ENCODE measurements at regions not wholly inside any gene's neighbourhood (a gene's known extent, or its start where the extent isn't known, plus 50 kb on each side); places are given as distances from the start of the nearest gene placed in this dataset.
"Not testable (repeated sequence)": the region's sequence is repeated elsewhere in the genome, so short reads cannot be mapped to it uniquely, and the experiment has no call there.

DNA sequence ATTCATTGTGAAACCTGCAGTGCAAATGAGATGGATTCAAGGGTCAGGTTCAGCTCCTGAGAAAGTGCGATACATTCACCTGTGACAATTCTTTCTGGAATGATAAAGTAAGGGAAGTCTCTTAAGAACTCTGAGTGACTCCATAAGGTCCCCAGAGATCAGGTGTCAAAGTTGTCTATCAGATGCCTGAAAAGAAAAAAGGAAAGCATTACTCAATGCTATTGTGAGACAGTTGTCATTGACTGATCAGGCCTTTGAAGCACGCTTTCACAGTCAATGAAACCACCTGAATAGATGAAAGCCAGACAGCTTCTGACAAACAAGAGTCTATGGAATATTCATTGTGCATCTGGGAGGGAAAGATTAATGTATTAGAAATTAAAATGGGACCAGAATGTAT, 252.7 kb upstream of the GALNT5 start:
- TF ChIP-seq POLR2A (IDR thresholded peaks at IDR 0.05; ENCODE audit: low read length) (no peak), GATA1 (IDR thresholded peaks at IDR 0.05; ENCODE audit: low read depth, low read length) (no peak)
- DNase-seq, result no peak

DNA sequence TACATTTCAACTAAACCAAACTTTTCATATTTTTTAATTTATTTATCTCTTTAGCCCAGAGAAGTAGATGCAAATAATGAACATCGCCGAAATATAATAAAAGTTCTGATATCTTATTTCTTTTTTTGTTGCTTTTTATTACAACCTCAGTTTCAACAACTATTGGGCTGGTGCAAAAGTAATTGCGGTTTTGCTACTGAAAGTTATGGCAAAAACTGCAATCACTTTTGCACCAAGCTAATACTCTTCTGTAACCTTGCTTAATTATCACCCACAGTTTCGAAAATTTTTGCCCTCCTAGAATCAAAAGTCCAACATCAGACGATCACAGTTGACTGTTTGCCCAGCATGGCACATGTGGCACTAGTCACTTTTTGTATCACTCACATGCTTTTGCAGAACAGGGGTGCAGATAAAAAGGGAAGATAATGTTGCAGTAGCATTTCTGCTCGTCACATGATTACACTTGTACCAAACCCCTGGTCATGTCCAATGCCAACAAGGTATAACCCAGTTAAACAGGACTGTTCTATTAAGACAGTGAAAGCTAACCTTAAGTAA, 242.4 kb upstream of the GALNT5 start:
- TF ChIP-seq GATA1 (IDR thresholded peaks at IDR 0.05; ENCODE audit: low read depth, low read length) (no peak), POLR2A (IDR thresholded peaks at IDR 0.05; ENCODE audit: low read length) (no peak)
- no peak for DNase-seq

DNA sequence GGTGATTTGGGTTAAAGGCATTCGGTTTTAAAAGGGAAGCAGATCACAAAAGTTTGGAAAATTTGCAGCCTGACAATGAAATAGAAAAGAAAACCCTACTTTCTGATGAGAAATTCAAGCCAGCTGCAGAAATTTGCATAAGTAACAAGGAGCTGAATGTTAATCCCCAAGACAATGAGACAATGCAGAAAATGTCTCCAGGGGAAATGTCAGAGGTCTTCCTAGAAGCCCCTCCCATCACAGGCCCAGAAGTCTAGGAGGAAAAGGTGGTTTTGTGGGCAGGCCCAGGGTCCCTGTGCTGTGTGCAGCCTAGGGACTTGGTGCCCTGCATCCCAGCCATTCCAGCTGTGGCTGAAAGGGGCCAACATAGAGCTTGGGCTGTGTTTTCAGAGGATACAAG, 234.2 kb upstream of the GALNT5 start:
- not testable (repeated sequence) for DNase-seq

DNA sequence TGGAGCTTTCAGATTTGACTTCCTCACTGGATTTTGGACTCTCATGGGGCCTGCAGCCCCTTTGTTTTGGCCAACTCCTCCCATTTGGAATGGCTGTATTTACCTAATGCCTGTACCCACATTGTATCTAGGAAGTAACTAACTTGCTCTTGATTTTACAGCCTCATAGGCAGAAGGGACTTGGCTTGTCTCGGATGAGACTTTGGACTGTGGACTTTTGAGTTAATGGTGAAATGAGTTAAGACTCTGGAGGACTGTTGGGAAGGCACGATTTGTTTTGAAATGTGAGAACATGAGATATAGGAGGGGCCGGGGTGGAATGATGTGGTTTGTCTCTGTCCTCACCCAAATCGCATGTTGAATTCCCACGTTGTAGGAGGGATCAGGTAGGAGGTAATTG, 233.4 kb upstream of the GALNT5 start:
- DNase-seq, result no peak
- TF ChIP-seq POLR2A (IDR thresholded peaks at IDR 0.05; ENCODE audit: low read length) (no peak), GATA1 (IDR thresholded peaks at IDR 0.05; ENCODE audit: low read depth, low read length) (no peak)

DNA sequence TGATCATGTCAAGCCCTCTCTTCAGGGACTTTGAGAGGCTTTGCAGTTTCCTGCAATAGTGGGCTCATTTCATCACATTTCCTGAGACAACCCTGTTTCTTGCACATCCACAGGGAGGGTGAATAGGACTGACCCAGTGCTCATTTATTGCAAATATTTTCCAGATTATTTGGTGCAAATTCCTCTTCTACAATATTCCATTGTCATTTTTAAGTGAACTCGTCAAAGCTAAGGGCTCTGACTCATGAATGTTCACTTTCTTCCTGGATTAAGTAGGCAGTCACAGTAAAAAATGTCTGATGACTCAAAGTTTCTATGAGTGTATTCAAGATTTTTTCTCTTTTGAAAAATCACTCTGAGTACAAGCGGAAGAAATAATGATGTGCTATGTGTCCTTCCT, 225.5 kb upstream of the GALNT5 start:
- TF ChIP-seq POLR2A (IDR thresholded peaks at IDR 0.05; ENCODE audit: low read length) (no peak), GATA1 (IDR thresholded peaks at IDR 0.05; ENCODE audit: low read depth, low read length) (no peak)
- no peak for DNase-seq

DNA sequence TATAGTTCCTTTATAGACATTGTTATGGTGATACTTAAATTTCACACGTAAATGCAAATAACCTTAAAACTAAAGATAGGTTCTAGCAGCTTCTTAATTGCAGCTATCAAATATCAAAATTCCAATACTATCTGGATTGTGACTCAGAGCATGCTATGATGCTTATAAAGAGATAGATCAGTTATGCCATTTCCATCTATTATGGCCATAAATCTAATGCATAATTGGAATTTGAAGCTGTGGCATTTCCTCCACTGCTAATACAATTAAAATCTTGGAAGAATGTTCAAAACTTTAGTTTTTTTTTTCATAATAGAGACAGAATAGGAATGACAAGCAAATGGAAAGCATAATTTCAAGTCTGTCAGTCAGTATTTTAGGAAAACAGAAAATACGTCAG, 220.8 kb upstream of the GALNT5 start:
- TF ChIP-seq POLR2A (IDR thresholded peaks at IDR 0.05; ENCODE audit: low read length), result no peak
- no peak for TF ChIP-seq GATA1 (IDR thresholded peaks at IDR 0.05; ENCODE audit: low read depth, low read length)
- no peak for DNase-seq

DNA sequence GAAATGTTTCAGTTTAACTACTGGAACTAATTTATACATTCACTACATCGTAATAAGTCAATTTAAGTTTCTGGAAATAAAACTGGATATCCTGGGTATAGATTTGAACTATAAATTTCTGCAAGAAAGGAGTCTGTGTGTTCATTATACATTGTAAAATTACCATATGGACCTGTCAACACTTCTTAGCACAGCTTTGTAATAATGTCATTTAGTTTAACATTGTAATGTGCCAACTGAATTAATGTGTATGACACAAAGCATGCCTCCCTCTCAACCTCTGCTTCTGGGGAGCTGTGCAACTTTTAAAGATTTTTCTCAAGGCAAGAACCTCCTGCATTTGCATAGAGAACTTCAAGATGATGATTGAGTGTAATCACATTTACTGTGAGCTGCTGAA, 213.7 kb upstream of the GALNT5 start:
- no peak for TF ChIP-seq POLR2A (IDR thresholded peaks at IDR 0.05; ENCODE audit: low read length)
- TF ChIP-seq GATA1 (IDR thresholded peaks at IDR 0.05; ENCODE audit: low read depth, low read length), result no peak
- DNase-seq, result no peak

DNA sequence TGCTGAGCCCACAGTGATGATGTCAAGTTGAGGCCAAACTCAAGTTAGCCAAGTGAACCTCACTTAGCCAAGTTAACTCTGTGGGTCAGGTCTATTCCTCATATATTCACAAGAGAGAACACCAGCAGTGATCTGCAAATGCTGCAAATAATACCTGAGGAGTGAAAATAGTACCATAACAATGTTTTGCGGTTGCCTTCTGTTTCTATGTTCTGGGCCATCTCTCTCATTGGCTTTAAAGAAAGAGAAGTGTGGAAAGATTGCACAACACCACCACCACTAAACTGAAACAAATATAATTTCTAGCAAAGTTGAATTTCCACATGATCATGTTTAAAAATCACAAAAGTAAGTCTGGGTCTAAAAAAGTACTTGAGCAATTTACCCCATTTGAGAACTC, 211.1 kb upstream of the GALNT5 start:
- no peak for TF ChIP-seq GATA1 (IDR thresholded peaks at IDR 0.05; ENCODE audit: low read depth, low read length)
- no peak for TF ChIP-seq POLR2A (IDR thresholded peaks at IDR 0.05; ENCODE audit: low read length)
- DNase-seq, result no peak

DNA sequence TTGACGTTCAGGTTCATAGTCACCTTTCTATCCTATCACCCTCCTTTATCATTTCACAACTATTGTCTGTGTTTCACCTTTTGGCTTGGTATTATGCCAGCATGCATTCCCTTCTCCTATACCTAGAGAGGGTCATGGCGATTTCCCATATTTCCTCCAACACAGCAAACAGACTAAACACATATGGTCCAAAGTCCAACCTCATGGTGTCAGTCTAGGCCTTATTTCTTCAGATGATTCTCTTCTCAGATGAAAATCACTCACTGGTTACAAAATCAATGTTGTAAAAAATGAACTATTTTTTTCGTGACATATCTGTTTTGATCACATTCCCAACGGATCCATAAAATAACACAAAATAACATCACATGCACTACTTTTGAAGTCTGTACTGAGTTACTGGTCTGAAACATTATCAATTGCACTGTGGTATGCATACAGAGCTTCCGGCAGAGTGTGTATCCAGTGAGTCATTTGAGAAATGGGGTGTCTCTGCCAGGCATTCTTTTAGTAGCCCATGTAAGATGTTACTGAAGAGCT, 204.8 kb upstream of the GALNT5 start:
- no peak for DNase-seq
- no peak for TF ChIP-seq POLR2A (IDR thresholded peaks at IDR 0.05; ENCODE audit: low read length)
- no peak for TF ChIP-seq GATA1 (IDR thresholded peaks at IDR 0.05; ENCODE audit: low read depth, low read length)

DNA sequence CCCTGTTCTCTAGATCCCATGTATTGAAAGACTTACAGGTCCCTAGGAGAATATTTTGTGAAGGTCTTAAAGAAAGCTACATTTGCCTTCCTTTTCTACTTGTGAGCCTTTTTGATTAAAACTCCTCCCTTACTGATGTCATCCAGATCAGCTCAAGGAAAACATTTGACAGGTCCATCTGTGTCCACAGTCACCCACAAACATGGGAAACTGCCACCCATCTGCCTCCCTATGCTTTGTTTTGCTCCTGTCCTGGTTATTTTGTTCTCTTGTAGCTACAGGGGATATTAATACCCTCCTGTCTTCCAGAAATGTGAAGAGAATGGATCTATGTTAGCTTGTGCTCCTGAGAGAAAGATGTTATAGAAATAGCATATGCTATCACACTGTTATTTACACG, 203.6 kb upstream of the GALNT5 start:
- no peak for DNase-seq
- no peak for TF ChIP-seq GATA1 (IDR thresholded peaks at IDR 0.05; ENCODE audit: low read depth, low read length)
- no peak for TF ChIP-seq POLR2A (IDR thresholded peaks at IDR 0.05; ENCODE audit: low read length)

DNA sequence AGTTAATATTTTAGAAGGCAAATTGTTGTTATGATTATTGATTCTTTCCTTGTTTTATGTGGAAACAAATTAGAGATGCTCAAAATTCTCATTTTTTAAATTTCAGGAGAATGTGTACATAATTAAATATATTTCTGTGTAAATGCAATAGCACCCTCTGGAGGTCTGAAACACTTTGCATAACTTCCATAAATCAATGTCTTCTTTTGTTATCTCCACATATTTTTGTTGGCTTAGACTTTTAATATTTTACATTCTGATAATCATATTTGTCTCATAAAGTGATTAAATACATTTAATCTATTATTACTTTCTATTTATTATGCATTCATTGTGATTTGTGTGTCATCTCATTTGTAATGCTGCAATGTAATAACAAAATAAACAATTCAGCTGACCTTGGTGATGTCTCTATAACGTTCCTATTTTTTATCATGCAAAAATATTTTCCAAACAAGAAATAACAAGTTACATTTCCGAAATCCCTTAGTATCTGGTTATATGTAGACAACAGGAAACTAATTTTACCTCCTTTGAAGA, 201.8 kb upstream of the GALNT5 start:
- peak; percentile 2 to 27 for DNase-seq
- TF ChIP-seq GATA1 (IDR thresholded peaks at IDR 0.05; ENCODE audit: low read depth, low read length), result no peak
- no peak for TF ChIP-seq POLR2A (IDR thresholded peaks at IDR 0.05; ENCODE audit: low read length)

DNA sequence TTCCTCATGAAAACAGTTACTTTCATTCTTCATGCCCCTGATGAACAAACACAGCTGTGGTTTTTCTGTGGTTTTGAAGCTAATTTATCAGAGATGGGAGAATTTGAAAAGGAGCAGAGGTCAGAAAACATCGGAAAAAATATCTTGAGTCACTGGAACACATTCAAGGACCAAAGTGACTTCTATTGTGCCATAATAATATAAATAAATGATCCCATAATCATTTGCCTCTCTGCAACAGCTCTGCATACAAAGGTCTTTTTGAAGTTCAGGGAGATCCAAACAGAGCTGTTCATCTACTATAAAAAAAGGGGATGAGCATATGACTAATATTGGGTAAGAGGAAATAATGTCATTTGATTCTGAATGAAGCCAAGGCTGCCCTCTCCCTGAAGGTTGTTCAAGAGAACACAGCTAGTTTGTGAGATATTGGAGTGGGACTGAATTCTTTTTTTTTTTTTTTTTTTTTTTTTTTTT, 201.3 kb upstream of the GALNT5 start:
- DNase-seq, result no peak
- no peak for TF ChIP-seq POLR2A (IDR thresholded peaks at IDR 0.05; ENCODE audit: low read length)

DNA sequence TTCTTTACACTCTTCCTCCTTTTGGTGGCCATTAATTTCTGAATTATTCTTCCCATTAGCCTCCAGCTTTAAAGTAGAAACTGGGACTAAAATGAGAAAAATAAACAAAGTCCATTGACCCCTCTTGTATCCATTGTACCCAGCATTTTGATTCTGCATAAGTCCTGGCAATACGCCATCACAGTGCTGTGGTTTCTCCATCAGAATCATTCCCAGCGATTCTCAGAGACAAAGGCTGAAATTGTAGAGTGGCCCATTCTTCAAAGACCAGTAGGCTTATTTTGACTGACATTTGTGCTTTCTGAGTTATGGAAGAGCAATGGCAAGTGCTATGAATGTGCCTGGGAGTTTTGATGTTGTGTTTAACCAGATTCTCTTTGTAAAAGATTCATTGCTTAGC, 199.3 kb upstream of the GALNT5 start:
- DNase-seq, result no peak
- TF ChIP-seq POLR2A (IDR thresholded peaks at IDR 0.05; ENCODE audit: low read length) (no peak), GATA1 (IDR thresholded peaks at IDR 0.05; ENCODE audit: low read depth, low read length) (no peak)

DNA sequence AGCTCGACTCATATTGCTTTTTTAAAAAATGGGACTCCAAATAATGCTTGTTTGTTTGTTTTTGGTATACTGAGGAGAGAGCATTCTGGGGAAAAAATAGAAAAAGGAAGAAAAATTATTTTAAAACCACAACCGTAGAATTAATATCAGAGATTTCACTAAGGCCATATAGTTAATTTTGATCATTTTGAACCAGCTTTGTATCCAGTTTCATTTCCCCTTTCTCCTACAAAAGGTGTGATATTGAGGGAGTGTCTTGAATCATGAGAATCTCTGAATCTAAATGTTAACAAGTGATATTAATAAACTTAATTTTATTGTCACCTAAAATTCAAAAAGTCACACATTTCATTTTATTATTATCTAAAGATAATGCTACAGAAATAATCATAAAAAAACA, 198.5 kb upstream of the GALNT5 start:
- DNase-seq, result no peak
- no peak for TF ChIP-seq GATA1 (IDR thresholded peaks at IDR 0.05; ENCODE audit: low read depth, low read length)
- no peak for TF ChIP-seq POLR2A (IDR thresholded peaks at IDR 0.05; ENCODE audit: low read length)

DNA sequence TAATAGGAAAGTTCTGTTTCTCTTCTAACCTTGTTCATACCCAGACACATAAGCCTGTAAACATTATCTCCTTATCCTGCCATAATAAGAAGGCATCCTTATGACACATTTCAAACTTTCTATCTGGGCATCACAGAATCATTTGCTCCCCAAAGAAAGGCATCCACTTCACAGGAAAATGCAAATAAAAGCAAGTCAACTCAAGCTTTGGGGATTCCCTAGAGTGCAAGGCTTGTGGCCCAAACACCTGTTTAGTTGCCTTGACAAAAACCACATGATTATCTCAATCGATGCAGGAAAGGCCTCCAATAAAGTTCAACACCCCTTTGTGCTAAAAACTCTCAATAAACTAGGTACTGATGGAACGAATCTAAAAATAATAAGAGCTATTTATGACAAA, 195.7 kb upstream of the GALNT5 start:
- TF ChIP-seq POLR2A (IDR thresholded peaks at IDR 0.05; ENCODE audit: low read length), result no peak
- no peak for TF ChIP-seq GATA1 (IDR thresholded peaks at IDR 0.05; ENCODE audit: low read depth, low read length)
- no peak for DNase-seq

DNA sequence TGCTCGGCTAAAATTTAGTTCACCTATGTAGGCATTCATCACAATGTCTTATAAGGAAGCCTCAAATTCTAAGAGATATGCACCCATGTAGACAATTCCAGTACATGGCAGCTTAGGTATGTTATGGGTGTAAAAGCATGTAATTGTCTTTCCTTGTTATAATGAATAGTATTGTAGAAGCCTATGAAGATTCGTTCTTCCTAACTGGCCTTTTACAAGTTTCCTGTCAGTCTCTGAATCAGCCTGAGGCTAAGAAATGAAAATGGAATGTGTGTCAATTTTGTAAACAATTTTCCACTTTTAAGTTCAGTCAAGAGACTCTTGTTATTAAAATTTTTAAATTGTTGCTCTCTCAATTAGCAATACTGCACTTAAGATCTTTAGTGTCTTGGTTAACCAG, 189.9 kb upstream of the GALNT5 start:
- no peak for TF ChIP-seq GATA1 (IDR thresholded peaks at IDR 0.05; ENCODE audit: low read depth, low read length)
- TF ChIP-seq POLR2A (IDR thresholded peaks at IDR 0.05; ENCODE audit: low read length), result no peak
- DNase-seq, result no peak

All from erythroblast (primary cell).